Stimulated activated CD8-positive, alpha-beta memory T cell treated with anti-CD3 and anti-CD28 coated beads, Interleukin-7, amount 100 ng/mL, for 4 hours (primary cell): ENCODE measurements at regions not wholly inside any gene's neighbourhood (a gene's known extent, or its start where the extent isn't known, plus 50 kb on each side); places are given as distances from the start of the nearest gene placed in this dataset.
"Not testable (repeated sequence)": the region's sequence is repeated elsewhere in the genome, so short reads cannot be mapped to it uniquely, and the experiment has no call there.

Experiments
- DNase-seq, 2 donors: peaks; one replicate each; pipeline ENCODE4 v3.0.0-alpha.2; 2020; ENCODE audit warnings: low read depth in 2 of 2

DNA sequence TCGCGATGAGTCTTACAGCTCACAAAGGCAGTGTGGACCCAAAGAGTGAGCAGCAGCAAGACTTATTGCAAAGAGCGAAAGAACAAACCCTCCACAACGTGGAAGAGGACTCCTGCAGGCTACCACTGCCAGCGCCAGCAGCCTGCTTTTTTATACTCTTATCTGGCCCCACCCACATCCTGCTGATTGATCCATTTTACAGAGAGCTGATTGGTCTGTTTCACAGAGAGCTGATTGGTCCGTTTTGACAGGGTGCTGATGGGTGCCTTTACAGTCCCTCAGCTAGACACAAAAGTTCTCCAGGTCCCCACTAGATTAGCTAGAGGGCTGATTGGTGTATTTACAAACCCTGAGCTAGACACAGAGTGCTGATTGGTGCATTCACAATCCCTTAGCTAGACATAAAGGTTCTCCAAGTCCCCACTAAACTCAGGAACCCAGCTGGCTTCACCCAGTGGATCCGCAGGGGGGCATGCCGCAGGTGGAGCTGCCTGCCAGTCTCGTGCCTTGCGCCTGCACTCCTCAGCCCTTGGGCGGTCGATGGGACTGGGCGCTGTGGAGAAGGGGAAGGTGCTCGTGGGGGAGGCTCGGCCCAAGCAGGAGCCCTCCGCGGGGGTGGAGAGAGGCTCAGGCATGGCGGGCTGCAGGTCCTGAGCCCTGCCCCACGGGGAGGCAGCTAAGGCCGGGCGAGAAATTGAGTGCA, 75.7 kb downstream of the QDPR start:
- not testable (repeated sequence) for DNase-seq

DNA sequence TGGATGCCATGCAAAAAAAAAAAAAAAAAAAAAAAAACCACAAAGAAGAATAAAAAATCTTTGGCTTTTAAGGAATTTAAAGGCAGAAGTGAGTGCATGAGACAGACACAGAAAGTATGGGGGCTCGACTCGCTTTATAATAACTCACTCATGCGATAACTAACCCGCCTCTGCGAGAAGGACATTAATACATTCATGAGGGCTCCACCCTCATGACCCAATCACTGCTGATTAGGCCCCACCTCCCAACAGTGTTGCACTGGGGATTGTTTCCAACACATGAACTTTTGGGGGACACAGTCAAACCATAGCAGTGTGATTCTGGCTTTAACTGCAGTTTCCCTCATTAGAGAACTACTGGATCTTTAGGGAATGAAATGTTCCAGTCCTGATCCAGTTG, 78.1 kb downstream of the QDPR start:
- DNase-seq, result no peak

DNA sequence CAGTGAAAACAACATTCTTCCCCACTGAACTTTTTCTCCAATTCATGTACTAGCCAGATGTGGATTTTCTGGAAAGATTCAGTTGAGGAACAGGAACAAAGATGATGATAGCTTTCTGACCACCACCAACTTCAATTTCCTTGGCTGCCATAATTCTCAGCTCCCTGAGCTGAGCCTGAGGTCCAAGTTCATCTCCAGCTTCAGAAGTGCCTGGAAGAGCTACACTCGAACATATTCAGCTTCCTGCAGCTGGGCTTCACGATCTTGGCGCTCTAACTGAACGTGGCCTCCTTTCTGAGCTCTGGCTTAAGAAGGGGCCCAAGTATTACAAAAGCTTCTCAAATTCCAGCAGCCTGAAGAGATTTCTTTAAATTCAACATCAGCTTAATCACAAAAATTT, 83.9 kb downstream of the QDPR start:
- DNase-seq, result no peak

DNA sequence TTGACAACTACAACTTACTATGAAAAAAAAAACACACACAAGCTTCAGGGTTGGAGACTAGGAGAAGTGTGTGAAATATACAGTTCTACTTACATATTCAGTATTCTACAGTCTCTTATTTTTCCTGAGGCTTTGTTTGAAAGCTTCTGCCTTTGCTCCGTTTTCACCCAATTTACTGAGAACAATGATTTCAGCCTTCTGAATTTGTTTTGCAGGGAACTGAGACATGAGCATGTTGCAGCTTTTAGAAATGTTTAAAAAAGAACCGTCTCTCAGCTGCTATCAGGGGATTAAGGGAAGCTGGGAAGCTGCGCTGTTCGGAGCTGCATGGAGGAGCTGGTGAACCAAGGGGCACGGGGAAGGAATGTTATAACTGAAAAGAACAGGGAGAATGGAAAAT, 85.7 kb downstream of the QDPR start:
- DNase-seq, result no peak

DNA sequence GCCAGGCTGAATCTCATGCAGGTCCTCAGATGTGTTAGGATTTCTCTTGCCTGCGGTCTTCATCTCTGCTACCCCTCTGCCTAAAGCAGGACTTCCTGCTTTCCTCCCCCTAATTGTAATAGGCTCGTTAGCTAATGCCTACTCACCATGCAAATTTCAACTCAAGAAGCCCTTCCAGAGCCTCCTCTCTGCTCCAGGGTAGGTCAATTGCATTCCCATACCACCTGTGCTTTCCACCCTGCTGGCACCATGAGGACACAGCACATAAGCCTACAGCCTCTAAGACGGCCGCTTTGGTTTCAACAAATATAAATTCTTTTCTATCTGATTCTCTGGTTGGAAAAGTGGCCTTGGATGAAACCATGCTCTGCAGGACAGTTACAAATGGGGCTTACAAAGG, 93.9 kb downstream of the QDPR start:
- DNase-seq, result no peak

DNA sequence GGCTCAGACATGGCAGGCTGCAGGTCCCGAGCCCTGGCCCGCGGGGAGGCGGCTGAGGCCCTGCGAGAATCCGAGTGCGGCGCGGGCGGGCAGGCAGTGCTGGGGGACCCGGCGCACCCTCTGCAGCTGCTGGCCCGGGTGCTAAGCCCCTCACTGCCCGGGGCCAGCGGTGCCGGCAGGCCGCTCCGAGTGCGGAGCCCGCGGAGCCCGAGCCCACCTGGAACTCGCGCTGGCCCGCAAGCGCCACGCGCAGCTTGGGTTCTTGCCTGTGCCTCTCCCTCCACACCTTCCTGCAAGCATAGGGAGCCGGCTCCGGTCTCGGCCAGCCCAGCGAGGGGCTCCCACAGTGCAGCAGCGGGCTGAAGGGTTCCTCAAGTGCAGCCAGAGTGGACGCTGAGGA, 97.5 kb downstream of the QDPR start:
- DNase-seq, result no peak

DNA sequence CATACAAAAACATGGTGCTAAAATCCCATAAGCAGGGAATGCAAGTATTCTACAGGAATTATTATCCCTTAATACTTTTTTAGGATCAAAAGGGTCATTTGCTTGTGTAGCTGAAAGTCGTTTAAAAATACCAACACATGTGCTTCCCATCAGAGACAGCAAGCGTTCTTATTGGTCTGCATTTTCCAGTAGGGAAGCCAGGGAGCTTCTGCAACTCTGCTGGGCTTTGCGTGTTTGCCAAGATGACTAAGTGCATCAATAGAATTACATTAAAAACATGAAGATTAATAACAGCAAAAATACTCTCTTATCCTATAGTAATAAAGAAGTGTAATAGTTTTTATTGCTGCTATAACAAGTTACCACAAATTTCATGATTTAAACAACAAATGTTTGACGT, 111.2 kb downstream of the QDPR start:
- DNase-seq, result no peak

DNA sequence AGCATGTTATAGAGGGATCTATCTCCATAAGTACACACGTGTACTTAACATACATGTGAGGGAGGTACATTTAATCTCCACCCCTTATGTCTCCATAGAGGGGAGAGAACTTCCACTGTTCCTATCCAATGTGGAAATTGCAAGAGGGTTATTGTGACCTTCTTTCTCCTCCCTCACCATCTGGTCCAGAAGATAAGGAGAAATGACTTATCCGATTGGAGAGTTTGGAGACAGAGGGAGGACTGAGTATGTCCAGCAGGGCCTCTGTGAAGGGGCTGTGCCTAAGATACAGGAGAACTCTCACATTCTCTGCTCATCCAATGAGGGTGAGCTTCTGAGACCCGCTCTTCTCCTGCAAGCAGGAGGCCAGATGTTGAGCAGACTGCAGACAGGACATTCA, 113.1 kb downstream of the QDPR start:
- DNase-seq, result no peak

DNA sequence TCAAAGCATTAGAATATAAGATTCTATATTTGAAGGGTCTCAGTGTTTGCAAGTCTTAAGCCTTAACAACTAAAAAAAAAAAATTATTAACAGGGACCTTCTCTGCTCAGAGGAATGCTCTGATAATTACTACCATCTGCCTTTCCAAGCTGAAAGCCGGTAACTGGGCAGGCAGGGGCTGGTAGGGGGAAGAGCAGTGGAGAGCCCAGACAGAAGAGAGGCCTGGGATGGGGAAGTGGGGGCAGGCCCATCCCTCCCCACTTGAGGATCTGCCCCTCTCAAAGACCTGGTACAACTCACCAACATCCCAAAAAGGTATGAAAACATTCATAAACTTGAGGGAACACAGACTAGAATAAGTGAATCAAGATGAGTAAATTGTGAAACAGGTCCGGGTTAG, 113.9 kb downstream of the QDPR start:
- no peak for DNase-seq

DNA sequence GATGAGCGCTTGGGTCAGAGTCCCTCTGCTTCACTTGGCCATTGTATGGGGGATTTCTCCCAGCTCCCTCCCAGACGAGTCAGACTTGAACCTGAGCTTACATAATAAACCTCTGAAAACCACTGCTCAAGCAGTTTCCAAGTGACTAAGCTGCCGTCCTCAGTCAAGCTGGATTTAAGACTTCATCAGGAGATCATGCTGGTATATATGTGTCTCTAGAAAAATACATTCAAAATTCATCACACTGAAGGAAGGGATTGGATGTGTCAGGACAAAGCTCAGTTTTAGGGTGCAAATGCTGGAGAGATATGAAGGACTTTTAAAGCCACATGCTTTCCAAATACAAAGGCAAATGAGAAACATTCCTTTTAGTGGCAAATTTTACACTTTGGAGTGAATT, 114.3 kb downstream of the QDPR start:
- DNase-seq, result no peak

DNA sequence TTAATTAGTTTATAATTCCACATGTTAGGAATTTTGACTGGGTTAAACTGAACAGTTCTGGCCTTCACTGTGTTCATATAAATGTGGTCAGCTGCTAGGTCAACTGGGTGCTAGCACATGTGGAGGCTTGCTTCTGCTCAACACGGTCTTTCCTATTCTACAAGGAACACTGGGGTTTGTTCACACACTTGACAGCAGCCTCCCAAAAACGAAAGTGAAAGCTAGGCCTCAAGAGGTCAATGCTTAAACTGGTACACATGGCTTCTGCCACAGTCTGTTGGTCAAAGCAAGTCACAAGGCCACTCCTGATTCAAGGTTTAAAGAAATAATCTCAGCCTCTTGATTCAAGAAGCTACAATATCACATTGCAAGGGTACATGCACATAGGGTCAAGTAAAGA, 126.5 kb downstream of the QDPR start:
- peak in 1 of 2 donors; percentile 3 for DNase-seq

DNA sequence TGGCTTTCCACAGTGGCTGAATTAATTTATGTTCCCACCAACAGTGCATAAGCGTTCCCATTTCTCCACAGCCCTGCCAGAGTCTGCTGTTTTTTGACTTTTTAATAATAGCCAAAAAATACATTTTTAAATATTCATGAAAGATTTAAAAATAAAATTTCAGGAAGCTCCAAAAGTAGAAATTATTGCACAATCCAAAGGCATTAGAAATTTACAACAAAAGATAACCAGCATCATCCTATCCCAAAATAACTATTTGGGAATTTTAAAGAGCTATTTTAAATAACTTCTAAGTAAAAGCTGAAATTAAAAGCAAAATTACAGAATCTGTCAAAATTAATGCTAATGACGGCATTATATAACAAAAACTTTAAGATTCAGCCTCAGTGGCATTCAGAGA, 131.5 kb downstream of the QDPR start:
- DNase-seq, result no peak

DNA sequence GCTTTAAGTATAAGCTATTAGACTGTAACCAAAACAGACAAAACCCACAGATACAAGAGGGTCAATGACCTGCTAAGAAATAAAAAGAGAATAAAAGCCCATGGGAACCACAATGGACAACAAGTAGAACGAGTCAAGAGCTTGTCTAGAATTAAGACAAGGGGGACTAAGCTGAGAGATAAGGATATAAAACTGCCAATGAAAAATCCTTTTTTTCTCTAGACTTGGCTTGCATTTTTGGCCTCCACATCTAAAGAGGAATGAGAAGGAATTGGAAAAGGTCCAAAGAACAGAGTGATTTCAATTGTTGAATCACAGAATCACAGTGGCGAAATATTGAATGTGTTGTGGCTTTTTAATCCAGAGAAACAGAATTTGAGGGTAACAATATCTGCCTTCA, 135.7 kb downstream of the QDPR start:
- no peak for DNase-seq

DNA sequence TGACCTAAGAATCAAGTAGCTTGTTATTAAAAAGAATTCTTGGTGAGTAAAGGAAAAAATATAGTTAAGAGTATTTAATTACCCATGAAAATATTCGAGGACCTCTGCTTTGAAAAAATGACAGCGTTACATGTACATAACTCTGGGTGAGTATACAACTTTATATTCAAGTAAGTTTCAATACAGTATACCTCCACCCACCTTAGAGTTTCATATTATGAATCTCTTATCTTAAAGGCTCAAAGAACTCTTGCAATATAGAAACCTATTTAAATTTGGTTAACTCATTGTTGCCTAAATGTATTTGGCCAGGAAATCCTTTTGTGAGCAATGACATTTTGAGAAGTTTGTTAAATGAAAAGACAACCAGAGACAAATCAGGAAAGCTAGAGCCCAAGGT, 138.2 kb downstream of the QDPR start:
- no peak for DNase-seq

DNA sequence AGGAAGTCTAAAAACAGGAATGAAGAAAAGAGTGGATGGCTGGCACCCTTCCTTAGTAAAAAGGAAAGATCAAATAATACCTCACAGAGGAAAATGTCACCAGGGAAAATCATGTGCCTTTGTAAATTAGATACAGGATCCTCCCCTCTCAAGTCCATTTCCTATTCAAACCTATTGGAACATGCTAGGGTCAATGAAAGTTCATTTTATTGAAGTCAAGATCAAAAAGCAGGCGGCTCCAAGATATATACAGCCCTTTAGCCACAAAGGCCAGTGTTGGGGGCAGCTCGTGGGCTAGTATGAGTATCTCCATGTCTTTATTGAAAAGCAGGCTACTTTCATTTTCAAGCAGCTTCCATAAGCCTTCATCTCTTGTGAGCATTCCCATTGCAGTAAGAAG, 141.1 kb downstream of the QDPR start:
- DNase-seq, result no peak

DNA sequence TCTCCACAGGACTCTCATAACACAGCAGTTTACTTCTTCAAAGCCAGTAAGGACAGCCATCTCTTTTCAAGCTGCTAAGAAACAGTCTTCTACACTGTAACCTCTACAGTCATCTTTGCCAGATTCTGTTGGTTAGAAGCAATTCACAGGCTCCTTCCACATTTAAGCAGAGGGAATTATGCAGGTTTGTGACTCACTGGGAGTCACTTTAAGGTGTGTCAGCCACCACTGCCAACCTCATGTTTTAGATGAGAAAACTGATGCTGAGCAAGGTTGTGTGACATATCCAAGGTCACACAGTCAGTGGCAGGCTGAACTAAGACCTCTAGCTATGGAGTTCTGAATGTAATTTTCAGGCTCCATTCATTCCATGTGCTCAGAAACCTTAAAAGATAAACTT, 143.5 kb downstream of the QDPR start:
- DNase-seq, result no peak

DNA sequence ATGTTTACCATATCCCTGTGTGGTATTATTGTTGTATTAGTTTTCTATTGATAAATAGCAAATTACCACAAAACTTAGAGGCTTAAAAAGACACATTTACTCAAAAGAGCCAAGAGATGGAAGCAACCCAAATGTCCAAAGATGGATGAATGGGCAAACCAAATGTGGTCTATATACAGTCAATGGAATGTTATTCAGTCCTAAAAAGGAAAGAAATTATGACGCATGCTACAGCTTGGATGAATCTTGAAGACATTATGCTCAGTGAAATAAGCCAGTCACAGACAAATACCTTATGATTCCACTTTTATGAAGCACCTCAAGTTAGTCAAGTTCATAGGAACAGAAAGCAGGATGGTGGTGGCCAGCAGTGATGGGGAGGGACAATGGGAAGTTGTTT, 144.7 kb downstream of the QDPR start:
- DNase-seq, result no peak

DNA sequence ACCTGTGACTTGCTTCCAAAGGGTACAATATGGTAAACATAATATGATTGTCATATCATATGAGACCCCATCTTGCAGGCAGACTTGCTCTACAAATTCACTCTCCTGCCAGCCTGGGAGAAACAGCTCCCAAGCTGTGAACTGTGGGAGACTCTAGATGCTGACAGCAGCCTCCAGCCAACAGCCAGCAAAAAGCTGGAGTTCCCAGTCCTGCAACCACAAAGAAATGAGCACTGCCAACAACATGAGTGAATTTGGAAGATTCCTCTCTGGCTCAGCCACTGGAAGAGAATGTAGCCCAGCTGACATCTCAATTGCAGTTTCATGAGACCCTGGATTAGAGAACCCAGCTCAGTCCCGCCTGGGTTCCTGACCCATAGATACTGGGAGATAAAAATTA, 145.4 kb downstream of the QDPR start:
- no peak for DNase-seq

DNA sequence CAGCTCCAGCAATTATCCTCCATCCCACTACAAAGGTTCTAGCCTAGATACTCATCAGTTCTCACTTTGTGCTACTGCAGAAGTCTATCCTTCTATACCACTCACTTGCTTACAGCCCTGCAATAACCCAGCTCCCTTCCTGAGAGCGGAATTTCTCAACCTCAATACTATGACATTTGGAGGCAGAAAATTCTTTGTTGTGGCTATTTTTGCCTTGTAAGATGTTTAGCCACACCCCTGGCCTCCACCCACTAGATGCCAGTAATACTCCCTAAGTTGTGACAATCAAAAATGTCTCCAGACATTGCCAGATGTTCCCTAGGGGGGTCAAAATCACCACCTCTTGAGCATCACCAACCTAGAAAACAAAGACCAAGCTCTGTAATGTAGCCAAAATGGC, 149.5 kb downstream of the QDPR start:
- DNase-seq, result no peak

DNA sequence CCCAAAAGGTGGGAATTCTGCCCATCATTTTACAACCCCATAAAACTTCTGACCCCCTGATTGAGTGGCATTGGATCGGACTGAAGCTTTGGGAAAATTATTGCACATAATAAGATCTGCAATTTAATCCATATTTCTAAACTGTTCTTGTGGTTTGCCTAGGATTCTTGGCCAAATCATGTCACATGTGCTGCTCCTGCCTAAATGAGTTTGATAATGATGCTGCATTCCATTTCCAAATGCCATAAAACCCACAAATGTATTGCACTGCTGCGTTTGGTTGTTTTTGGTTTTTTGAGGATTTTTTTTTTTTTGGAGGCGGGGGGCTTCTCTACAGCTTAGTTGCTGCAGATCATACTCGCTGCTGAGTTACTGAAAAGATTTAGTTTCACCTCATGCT, 153.6 kb downstream of the QDPR start:
- no peak for DNase-seq

DNA sequence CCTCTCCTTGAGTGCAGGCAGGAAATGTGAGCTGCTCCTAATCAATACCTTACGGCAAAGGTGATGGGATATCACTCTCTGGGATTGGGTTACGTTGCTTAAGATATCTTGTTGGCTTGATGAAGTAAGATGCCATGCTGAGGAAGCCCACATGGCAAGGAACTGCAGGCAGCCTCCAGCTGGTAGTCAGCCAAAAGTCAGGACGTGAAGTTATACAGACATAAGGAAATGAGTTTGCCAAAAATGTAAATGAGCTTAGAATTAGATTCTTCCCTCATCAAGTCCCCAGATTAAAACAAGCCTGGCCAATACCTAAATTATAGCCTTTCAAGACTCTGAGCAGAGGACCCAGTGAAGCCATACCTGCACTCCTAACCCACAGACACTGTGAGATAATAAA, 155.0 kb downstream of the QDPR start:
- DNase-seq, result no peak

DNA sequence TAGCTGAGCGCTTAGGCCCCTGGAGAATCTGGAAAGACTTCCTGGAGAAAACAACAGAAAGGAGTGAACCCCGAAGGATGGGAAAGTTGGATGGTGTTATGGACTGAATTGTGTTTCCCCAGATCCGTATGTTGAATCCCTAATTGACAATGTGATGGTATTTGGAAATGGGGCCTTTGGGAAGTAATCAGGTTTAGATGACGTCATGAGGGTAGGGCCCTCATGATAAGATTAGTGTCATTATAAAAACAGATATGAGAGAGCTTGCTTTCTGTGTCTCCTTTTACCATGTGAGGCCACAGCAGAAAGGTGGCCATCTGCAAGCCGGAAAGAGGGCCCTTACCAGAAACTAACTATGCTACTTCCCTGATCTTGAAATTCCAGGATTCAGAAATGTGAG, 159.5 kb downstream of the QDPR start:
- no peak for DNase-seq

DNA sequence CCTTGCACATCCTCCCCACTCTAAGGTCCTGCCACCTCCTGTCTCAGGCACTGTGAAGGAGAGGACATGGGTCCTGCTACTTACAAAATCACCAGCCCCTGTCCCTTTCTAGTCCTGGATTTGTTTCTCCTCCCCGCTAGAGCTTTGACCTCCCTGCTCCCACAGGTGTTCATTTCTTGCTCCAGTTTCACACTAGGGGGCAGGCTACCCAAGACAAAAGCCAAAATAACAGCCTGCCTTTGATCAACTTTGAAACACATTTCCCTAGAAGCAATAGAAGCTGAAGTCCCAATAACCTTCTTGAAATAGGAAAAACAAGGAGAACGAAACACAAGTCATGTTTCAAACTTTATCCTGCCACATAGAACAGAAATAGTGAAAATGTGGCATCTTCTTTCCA, 164.4 kb downstream of the QDPR start:
- DNase-seq, result no peak

DNA sequence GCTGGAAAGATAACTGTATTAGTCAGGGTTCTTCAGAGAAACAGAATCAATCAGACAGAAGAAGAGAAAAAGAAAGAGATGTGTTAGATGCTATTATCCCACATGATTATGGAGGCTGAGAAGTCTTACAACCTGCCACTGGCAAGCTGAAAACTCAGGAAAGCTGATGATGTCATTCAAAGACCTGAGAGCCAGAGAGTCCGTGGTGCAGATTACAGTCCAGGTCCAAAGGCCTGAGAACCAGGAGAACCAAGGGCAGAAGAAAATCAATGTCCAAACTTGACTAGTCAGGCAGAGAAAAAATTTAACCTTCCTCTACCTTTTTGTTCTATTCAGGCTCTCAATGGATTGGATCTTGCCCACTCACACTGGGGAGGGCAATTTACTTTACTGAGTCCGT, 172.5 kb downstream of the QDPR start:
- no peak for DNase-seq

DNA sequence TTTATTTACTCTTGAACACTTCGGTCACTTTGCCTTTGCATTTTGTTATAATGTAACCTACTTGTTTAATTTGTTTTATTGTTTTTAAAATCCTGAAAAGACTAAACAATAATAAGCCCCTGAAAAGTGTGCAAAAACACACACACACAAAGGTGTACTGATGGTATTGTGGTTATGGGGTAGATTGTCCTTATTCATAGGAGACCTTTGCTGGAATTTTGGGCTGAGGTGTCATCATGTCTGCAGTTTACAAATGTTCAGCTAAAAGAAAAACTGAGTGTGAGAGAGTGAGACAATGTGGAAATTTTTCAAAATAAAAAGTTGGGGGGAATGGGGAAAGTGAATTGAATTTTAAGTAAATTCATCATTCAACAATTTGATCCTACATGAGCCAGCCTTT, 174.9 kb downstream of the QDPR start:
- DNase-seq, result no peak
